A673 (cell line): ENCODE measurements at regions not wholly inside any gene's neighbourhood (a gene's known extent, or its start where the extent isn't known, plus 50 kb on each side); places are given as distances from the start of the nearest gene placed in this dataset.

Source experiments
- CTCF ChIP-seq: fragments of 300-800, 200-600 bp; sonication (generic); conservative IDR thresholded peaks from 2 replicates; pipeline ENCODE4 v1.5.1; 2017; ENCODE audit warnings: low read depth, mild to moderate bottlenecking, antibody characterized with exemption, low read length, moderate library complexity, mixed read lengths
- EZH2 ChIP-seq: fragments of 200-600 bp; sonication (generic); IDR thresholded peaks from 2 replicates; pipeline ENCODE4 v1.6.1; 2017; ENCODE audit warnings: borderline replicate concordance, low read depth, mild to moderate bottlenecking, mixed read lengths, antibody characterized with exemption, low read length; ENCODE audit not compliant: poor library complexity, severe bottlenecking

DNA sequence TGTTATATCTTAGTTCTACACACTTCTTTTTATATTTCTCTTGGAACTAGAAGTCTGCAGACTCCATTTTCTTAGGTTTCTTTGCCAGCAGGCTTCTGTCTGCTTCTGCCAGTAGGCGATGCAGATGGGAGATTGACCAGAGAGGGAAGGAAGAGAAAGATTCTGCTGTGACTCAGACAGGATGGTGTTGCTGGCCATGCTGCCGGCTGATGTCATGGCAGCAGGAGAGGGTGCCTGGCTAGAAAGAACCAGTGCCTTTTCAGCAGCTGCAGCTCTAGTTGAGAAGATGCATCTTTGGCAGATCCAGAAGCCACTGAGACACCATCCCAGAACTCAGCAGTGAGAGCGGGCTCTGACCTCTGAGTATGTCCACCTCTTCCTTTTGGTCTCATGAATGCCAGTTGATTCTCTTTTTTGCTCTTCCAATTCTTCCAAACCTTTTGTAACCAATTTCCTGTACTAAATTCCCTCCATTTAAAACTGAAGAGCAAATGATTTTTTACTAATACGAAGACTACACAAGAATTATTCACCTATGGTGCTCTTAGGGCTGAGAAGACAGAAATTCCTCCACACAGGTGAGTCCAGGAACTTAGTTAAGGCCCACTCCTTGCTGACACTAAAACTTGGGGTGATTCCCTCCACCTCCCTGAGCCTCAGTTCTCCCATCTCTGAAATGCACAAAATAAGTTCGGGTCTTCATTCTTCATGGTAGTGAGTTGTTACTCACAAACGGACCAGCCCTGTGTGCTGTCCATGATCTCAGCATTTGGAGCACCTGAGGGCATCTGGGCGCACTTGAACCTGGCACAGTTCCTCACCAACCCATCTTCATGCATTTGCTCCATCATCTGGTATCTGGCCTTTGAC, 200.7 kb downstream of the MYCN start:
- TF ChIP-seq CTCF, result no peak
- no peak for TF ChIP-seq EZH2
